ENCODE measurements at regions not wholly inside any gene's neighbourhood (a gene's known extent, or its start where the extent isn't known, plus 50 kb on each side); places are given as distances from the start of the nearest gene placed in this dataset.

- H3K9me3 Mint-ChIP-seq (ENCODE audit: insufficient read depth), result no peaks in the 10 kb centered on the region
- H3K27me3 Mint-ChIP-seq, result peaks cover 35% of the 10 kb centered on the region
- H4K20me1 ChIP-seq (ENCODE audit: control insufficient read depth, insufficient read depth, low read length, poor library complexity, severe bottlenecking), result no peaks in the 10 kb centered on the region
- peaks cover 0 to 4% (median 0%) of the 10 kb centered on the region in 3 donors for H3K9me3 ChIP-seq (ENCODE audit: control extremely low read depth in 1 of 3, control insufficient read depth in 2 of 3, insufficient read depth in 1 of 3, low read length in 2 of 3)
- no peaks in the 10 kb centered on the region for H3K36me3 ChIP-seq (replicated peaks in 1 of 2; ENCODE audit: control extremely low read depth in 1 of 2, control insufficient read depth in 1 of 2, extremely low read depth in 1 of 2, insufficient read depth in 2 of 2, low read length in 1 of 2)
- DNase-seq (no peak), ATAC-seq (ENCODE audit: low read depth) (no peak)
- H3K27me3 ChIP-seq (replicated peaks in 1 of 4; ENCODE audit: control extremely low read depth in 1 of 4, control insufficient read depth in 3 of 4, insufficient read depth in 4 of 4, low read length in 3 of 4), result peaks cover 0 to 15% (median 1%) of the 10 kb centered on the region in 4 experiments
- H3K4me2 ChIP-seq (replicated peaks; ENCODE audit: low read depth, low read length, poor library complexity, severe bottlenecking), result no peak overlapping the region
- H3K4me3 Mint-ChIP-seq, result no peak overlapping the region
- intact Hi-C loops (cut with micrococcal nuclease), result no loop called here
- H3K27ac ChIP-seq (ENCODE audit: low read length in 2 of 2), result no peak overlapping the region
- peaks cover 2% of the 10 kb centered on the region for H3K4me1 Mint-ChIP-seq
- no peaks in the 10 kb centered on the region for H3K4me1 ChIP-seq (ENCODE audit: control insufficient read depth in 2 of 2, insufficient read depth in 2 of 2, low read length in 2 of 2)
- H3K9ac ChIP-seq (ENCODE audit: low read length), result no peak overlapping the region
- 70% methylated on average over 14 of the region's 20 CpGs for WGBS (ENCODE audit: insufficient coverage)
- POLR2A ChIA-PET, result no interaction called here
- no peak overlapping the region for H3K27ac Mint-ChIP-seq
- H3K79me2 ChIP-seq (ENCODE audit: control insufficient read depth, insufficient read depth, low read length), result no peaks in the 10 kb centered on the region
- H2AFZ ChIP-seq (ENCODE audit: insufficient read depth, low read depth, low read length, poor library complexity, severe bottlenecking), result no peak overlapping the region
- CTCF ChIA-PET, result no interaction called here
- TF ChIP-seq, protein P1, sequence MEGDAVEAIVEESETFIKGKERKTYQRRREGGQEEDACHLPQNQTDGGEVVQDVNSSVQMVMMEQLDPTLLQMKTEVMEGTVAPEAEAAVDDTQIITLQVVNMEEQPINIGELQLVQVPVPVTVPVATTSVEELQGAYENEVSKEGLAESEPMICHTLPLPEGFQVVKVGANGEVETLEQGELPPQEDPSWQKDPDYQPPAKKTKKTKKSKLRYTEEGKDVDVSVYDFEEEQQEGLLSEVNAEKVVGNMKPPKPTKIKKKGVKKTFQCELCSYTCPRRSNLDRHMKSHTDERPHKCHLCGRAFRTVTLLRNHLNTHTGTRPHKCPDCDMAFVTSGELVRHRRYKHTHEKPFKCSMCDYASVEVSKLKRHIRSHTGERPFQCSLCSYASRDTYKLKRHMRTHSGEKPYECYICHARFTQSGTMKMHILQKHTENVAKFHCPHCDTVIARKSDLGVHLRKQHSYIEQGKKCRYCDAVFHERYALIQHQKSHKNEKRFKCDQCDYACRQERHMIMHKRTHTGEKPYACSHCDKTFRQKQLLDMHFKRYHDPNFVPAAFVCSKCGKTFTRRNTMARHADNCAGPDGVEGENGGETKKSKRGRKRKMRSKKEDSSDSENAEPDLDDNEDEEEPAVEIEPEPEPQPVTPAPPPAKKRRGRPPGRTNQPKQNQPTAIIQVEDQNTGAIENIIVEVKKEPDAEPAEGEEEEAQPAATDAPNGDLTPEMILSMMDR (IDR thresholded peaks at IDR 0.05), result no peak
- TF ChIP-seq EZH2 (IDR thresholded peaks at IDR 0.05; ENCODE audit: borderline replicate concordance, insufficient read depth, low read depth, low read length, poor library complexity, severe bottlenecking), result no peak
- no peak overlapping the region for H3K4me3 ChIP-seq (ENCODE audit: control extremely low read depth in 1 of 5, extremely low read depth in 1 of 5, insufficient read depth in 1 of 5, low read depth in 2 of 5, low read length in 4 of 5)
These were observed 56.5 kb upstream of the GATA2 start for GRCh38 chr3:128549283-128550112.
